Endothelial cell of umbilical vein (primary cell): ENCODE measurements at regions not wholly inside any gene's neighbourhood (a gene's known extent, or its start where the extent isn't known, plus 50 kb on each side); places are given as distances from the start of the nearest gene placed in this dataset.

Source experiments
- CTCF ChIP-seq, 2 donors: IDR thresholded peaks; 1 replicate in 1 of 2; 2 replicates in 1 of 2; pipeline ENCODE4 v1.5.1; 2011; ENCODE audit warnings: low read length in 2 of 2, mild to moderate bottlenecking in 2 of 2, moderate library complexity in 2 of 2, control low read depth in 1 of 2, inconsistent platforms in 1 of 2, low read depth in 1 of 2; ENCODE audit not compliant: insufficient read depth in 1 of 2; ENCODE audit errors: extremely low read depth in 1 of 2
- EZH2 ChIP-seq: IDR thresholded peaks from 2 replicates; pipeline ENCODE4 v1.6.1; 2012; ENCODE audit warnings: borderline replicate concordance, low read depth, mild to moderate bottlenecking, moderate library complexity, low read length, inconsistent platforms; ENCODE audit not compliant: severe bottlenecking
- FOS ChIP-seq: IDR thresholded peaks from 2 replicates; pipeline ENCODE4 v1.6.1; 2011; ENCODE audit warnings: mild to moderate bottlenecking, low read length, moderate library complexity, borderline replicate concordance; ENCODE audit not compliant: insufficient read depth
- GATA2 ChIP-seq: IDR thresholded peaks from 2 replicates; pipeline ENCODE4 v1.7.0; 2011; ENCODE audit warnings: low read depth, mild to moderate bottlenecking, moderate library complexity, mixed read lengths, low read length; ENCODE audit not compliant: insufficient read length, insufficient read depth
- JUN ChIP-seq: IDR thresholded peaks from 2 replicates; pipeline ENCODE4 v1.6.1; 2011; ENCODE audit warnings: borderline replicate concordance, low read depth; ENCODE audit not compliant: insufficient read length, insufficient read depth
- MAX ChIP-seq: IDR thresholded peaks from 2 replicates; pipeline ENCODE4 v1.6.1; 2011; ENCODE audit not compliant: insufficient read depth, insufficient read length
- MYC ChIP-seq: IDR thresholded peaks from one replicate; pipeline ENCODE4 v1.6.1; 2011; ENCODE audit warnings: mild to moderate bottlenecking, low read depth, low read length
- POLR2A ChIP-seq: IDR thresholded peaks from 2 replicates; pipeline ENCODE4 v1.6.1; 2012; ENCODE audit warnings: low read depth, mild to moderate bottlenecking, control low read depth, low read length
- POLR2AphosphoS5 ChIP-seq: IDR thresholded peaks from 2 replicates; pipeline ENCODE4 v1.6.1; 2012; ENCODE audit warnings: low read depth, mild to moderate bottlenecking, control low read depth, low read length, moderate library complexity; ENCODE audit not compliant: insufficient read depth

- TF ChIP-seq CTCF (IDR thresholded peaks at IDR 0.05; ENCODE audit: extremely low read depth in 1 of 2, insufficient read depth in 1 of 2, low read depth in 1 of 2, low read length in 2 of 2) (no peak), MAX (no peak), POLR2AphosphoS5 (no peak), POLR2A (no peak), EZH2 (no peak), GATA2 (no peak), FOS (no peak), JUN (no peak), MYC (no peak)
These were observed 582.4 kb downstream of the CDH26 start for GRCh38 chr20:60540591-60540990.
